Stomach (tissue), 8 donors: ENCODE measurements at regions not wholly inside any gene's neighbourhood (a gene's known extent, or its start where the extent isn't known, plus 50 kb on each side); places are given as distances from the start of the nearest gene placed in this dataset.

Source experiments
- DNase-seq, 2 donors: peaks; one replicate each; pipeline versions ENCODE4 v3.0.0 to v3.0.0-alpha.2; 2013 to 2019
- H3K27ac ChIP-seq, 5 donors: fragments of 200-600 bp in 4 of 5; sonication (generic) in 4 of 5; one replicate each; pipeline ENCODE4 v1.5.1; 2013 to 2019; ENCODE audit warnings: mild to moderate bottlenecking in 1 of 5, moderate library complexity in 1 of 5
- H3K27me3 ChIP-seq, 3 donors: fragments of 200-600 bp; sonication (generic); one replicate each; pipeline ENCODE4 v1.5.1; 2017 to 2019; ENCODE audit warnings: mixed run types in 1 of 3
- H3K36me3 ChIP-seq, 4 donors: fragments of 200-600 bp; sonication (generic); 1 replicate in 3 of 4; 2 replicates in 1 of 4; pipeline ENCODE4 v1.5.1; 2016 to 2019
- H3K4me1 ChIP-seq, 4 donors: fragments of 200-600 bp; sonication (generic); one replicate each; pipeline ENCODE4 v1.5.1; 2016 to 2019
- H3K4me3 ChIP-seq, 4 donors: fragments of 200-600 bp; sonication (generic) in 3 of 4; one replicate each; pipeline ENCODE4 v1.5.1; 2016 to 2019; ENCODE audit warnings: mild to moderate bottlenecking in 1 of 4
- H3K9me3 ChIP-seq, 4 donors: fragments of 200-600 bp; sonication (generic); one replicate each; pipeline ENCODE4 v1.5.1; 2016 to 2019
- CTCF ChIP-seq, 7 experiments: fragments of 450-650 bp in 4 of 7; fragments of 200-600 bp in 3 of 7; sonication (generic) in 3 of 7; IDR thresholded peaks; one replicate each; pipeline ENCODE4 v1.5.1; 2016 to 2019; ENCODE audit warnings: antibody characterized with exemption in 7 of 7, control low read depth in 2 of 7, mild to moderate bottlenecking in 1 of 7
- EP300 ChIP-seq: sonication (generic); formaldehyde crosslinking; IDR thresholded peaks from one replicate; pipeline ENCODE4 v1.6.1; 2017; ENCODE audit warnings: antibody characterized with exemption
- POLR2A ChIP-seq, 4 donors: fragments of 450-650 bp; IDR thresholded peaks; one replicate each; pipeline ENCODE4 v1.6.1; 2016; ENCODE audit warnings: antibody characterized with exemption in 4 of 4, control low read depth in 2 of 4, mild to moderate bottlenecking in 1 of 4, moderate library complexity in 1 of 4
- POLR2AphosphoS5 ChIP-seq, 3 donors: sonication (generic); formaldehyde crosslinking; IDR thresholded peaks; one replicate each; pipeline ENCODE4 v1.6.1; 2016; ENCODE audit warnings: antibody characterized with exemption in 3 of 3
- WGBS, 5 donors: extraction: QIAGEN DNeasy Blood & Tissue Kit in 3 of 5; methylation state at CpG; one replicate each; pipeline versions ENCODE4 v1.1.5 to v1.1.7; 2013 to 2018; 5-methylcytosine and 5-hydroxymethylcytosine counted together
- intact Hi-C: fragments of 100-400 bp; cut with DNase I; formaldehyde crosslinking; loops from one replicate; pipeline ENCODE4 v1.15.1; 2023; ENCODE audit warnings: low total_unique reads
- donor health status: healthy with polysubstance abuse.
- donor health status: Bipolar disorder and iron deficiency.
- donor health status: healthy.

GRCh38 chr4:130044788-130045531 is 949.0 kb downstream of the C4orf33 start:
- 69 to 78% (median 73%) methylated on average over 3 of the region's 3 CpGs for WGBS, 5 donors
- H3K27me3 ChIP-seq = no peaks in the 10 kb centered on the region
- H3K9me3 ChIP-seq = no peaks in the 10 kb centered on the region
- H3K4me1 ChIP-seq = no peaks in the 10 kb centered on the region
- H3K4me3 ChIP-seq = no peak overlapping the region
- no peak overlapping the region for H3K27ac ChIP-seq
- no peak for DNase-seq
- TF ChIP-seq CTCF (IDR thresholded peaks at IDR 0.05) (no peak), POLR2A (IDR thresholded peaks at IDR 0.05) (no peak), POLR2AphosphoS5 (IDR thresholded peaks at IDR 0.05) (no peak), EP300 (no peak)
- no peaks in the 10 kb centered on the region for H3K36me3 ChIP-seq
- intact Hi-C loops = no loop called here

- H3K27ac ChIP-seq = no peak overlapping the region
- intact Hi-C loops = no loop called here
- peaks cover 0 to 20% (median 6%) of the 10 kb centered on the region in 4 donors for H3K9me3 ChIP-seq
- H3K36me3 ChIP-seq = no peaks in the 10 kb centered on the region
- H3K4me3 ChIP-seq = no peak overlapping the region
- no peaks in the 10 kb centered on the region for H3K27me3 ChIP-seq
- 14 to 41% (median 29%) methylated on average over 2 of the region's 2 CpGs for WGBS, 5 donors
- no peaks in the 10 kb centered on the region for H3K4me1 ChIP-seq
- peak in 1 of 2 donors; percentile 20 for DNase-seq
- TF ChIP-seq EP300 = no peak
- TF ChIP-seq POLR2A (IDR thresholded peaks at IDR 0.05) = no peak
- TF ChIP-seq CTCF (IDR thresholded peaks at IDR 0.05) = no peak
- TF ChIP-seq POLR2AphosphoS5 (IDR thresholded peaks at IDR 0.05) = no peak
Measured at GRCh38 chr4:130053723-130054122, 957.8 kb downstream of the C4orf33 start.

DNA sequence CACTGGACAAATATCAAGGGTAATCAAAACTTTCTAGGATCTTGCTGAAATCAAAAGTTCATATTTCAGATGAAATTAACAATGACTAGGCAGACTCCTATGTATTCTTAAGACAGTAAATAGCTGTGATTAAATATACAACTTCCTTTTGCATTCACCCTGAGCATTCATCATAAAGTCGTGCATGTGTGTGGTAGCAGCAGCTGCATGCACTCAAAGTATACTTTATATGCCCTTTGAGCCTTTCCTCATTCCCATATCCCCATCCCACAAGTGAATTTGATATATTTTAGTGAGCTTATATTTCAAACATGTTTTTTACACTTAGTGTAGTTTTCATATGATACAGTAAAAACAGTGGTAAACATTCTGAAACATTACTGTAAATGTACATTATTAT is 959.0 kb downstream of the C4orf33 start:
- H3K36me3 ChIP-seq = no peaks in the 10 kb centered on the region
- no peaks in the 10 kb centered on the region for H3K27me3 ChIP-seq
- 48 to 58% (median 54%) methylated on average over 1 of the region's 1 CpG for WGBS, 5 donors
- H3K4me3 ChIP-seq = no peak overlapping the region
- no peaks in the 10 kb centered on the region for H3K4me1 ChIP-seq
- intact Hi-C loops = no loop called here
- H3K9me3 ChIP-seq = peaks cover 0 to 20% (median 6%) of the 10 kb centered on the region in 4 donors
- TF ChIP-seq POLR2A (IDR thresholded peaks at IDR 0.05) (no peak), CTCF (IDR thresholded peaks at IDR 0.05) (no peak), POLR2AphosphoS5 (IDR thresholded peaks at IDR 0.05) (no peak), EP300 (no peak)
- H3K27ac ChIP-seq = no peak overlapping the region
- DNase-seq = no peak

DNA sequence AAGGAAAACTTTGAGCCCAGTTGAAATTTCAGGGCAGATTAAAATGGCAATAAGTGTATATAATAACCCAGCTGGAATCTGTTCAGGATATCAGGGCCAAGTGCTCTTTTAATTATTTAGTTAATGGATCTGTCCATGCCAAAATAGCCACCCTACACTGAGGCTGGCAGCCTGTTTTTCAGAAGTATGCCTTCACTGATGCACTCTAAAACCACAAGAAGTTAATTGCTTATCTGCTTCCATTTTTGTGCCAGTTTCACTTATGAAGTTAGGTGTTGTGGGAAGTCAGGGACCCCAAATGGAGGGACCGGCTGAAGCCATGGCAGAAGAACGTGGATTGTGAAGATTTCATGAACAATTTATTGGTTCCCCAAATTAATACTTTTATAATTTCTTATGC is 960.3 kb downstream of the C4orf33 start:
- Histone ChIP-seq H3K9me3 (peaks cover 0 to 17% (median 6%) of the 10 kb centered on the region in 4 donors), H3K27ac (no peak overlapping the region), H3K36me3 (no peaks in the 10 kb centered on the region), H3K4me3 (no peak overlapping the region), H3K4me1 (no peaks in the 10 kb centered on the region), H3K27me3 (no peaks in the 10 kb centered on the region)
- no peak for DNase-seq
- no peak for TF ChIP-seq CTCF (IDR thresholded peaks at IDR 0.05)
- no peak for TF ChIP-seq POLR2A (IDR thresholded peaks at IDR 0.05)
- TF ChIP-seq POLR2AphosphoS5 (IDR thresholded peaks at IDR 0.05) = no peak
- no peak for TF ChIP-seq EP300
- WGBS, 5 donors = 42 to 95% (median 82%) methylated on average over 2 of the region's 2 CpGs
- intact Hi-C loops = no loop called here
